Muscle layer of duodenum (tissue), 2 donors: ENCODE measurements at regions not wholly inside any gene's neighbourhood (a gene's known extent, or its start where the extent isn't known, plus 50 kb on each side); places are given as distances from the start of the nearest gene placed in this dataset.

Source experiments
- H3K27ac ChIP-seq: one replicate; pipeline ENCODE4 v1.7.0; 2013; ENCODE audit warnings: mild to moderate bottlenecking, low read length
- H3K27me3 ChIP-seq: one replicate; pipeline ENCODE4 v1.7.0; 2013; ENCODE audit warnings: low read depth, mild to moderate bottlenecking, control low read depth, low read length
- H3K36me3 ChIP-seq, 2 donors: one replicate each; pipeline ENCODE4 v1.7.0; 2013; ENCODE audit warnings: low read length in 2 of 2, control low read depth in 1 of 2, mild to moderate bottlenecking in 1 of 2; ENCODE audit not compliant: insufficient read depth in 2 of 2, control insufficient read depth in 1 of 2
- H3K4me1 ChIP-seq, 2 donors: one replicate each; pipeline ENCODE4 v1.7.0; 2013; ENCODE audit warnings: low read length in 2 of 2, mild to moderate bottlenecking in 2 of 2, control low read depth in 1 of 2, moderate library complexity in 1 of 2; ENCODE audit not compliant: insufficient read depth in 2 of 2, control insufficient read depth in 1 of 2
- H3K4me3 ChIP-seq, 2 donors: one replicate each; pipeline ENCODE4 v1.7.0; 2013; ENCODE audit warnings: low read length in 2 of 2, low read depth in 1 of 2, mild to moderate bottlenecking in 1 of 2
- H3K9me3 ChIP-seq, 2 donors: one replicate each; pipeline ENCODE4 v1.7.0; 2013; ENCODE audit warnings: low read length in 2 of 2, control low read depth in 1 of 2, mild to moderate bottlenecking in 1 of 2; ENCODE audit not compliant: control insufficient read depth in 1 of 2
- donor health status: healthy.

- Histone ChIP-seq H3K27ac (no peak overlapping the region), H3K9me3 (peaks cover 0 to 12% of the 10 kb centered on the region in 2 donors), H3K36me3 (no peaks in the 10 kb centered on the region), H3K4me3 (no peak overlapping the region), H3K27me3 (no peaks in the 10 kb centered on the region), H3K4me1 (no peaks in the 10 kb centered on the region)
Measured at GRCh38 chr18:67742525-67742924, 226.0 kb upstream of the DSEL start.

- no peaks in the 10 kb centered on the region for H3K27me3 ChIP-seq
- H3K4me1 ChIP-seq = no peaks in the 10 kb centered on the region
- no peak overlapping the region for H3K4me3 ChIP-seq
- H3K36me3 ChIP-seq = no peaks in the 10 kb centered on the region
- no peak overlapping the region for H3K27ac ChIP-seq
- H3K9me3 ChIP-seq = no peaks in the 10 kb centered on the region
Measured at GRCh38 chr18:67735506-67735905, 219.0 kb upstream of the DSEL start.

- no peaks in the 10 kb centered on the region for H3K9me3 ChIP-seq
- no peaks in the 10 kb centered on the region for H3K4me1 ChIP-seq
- no peak overlapping the region for H3K4me3 ChIP-seq
- H3K27me3 ChIP-seq = no peaks in the 10 kb centered on the region
- H3K36me3 ChIP-seq = no peaks in the 10 kb centered on the region
- H3K27ac ChIP-seq = no peak overlapping the region
Measured at GRCh38 chr18:67733088-67733487, 216.6 kb upstream of the DSEL start.

GRCh38 chr18:67731851-67732250 lies 215.3 kb upstream of the DSEL start:
- Histone ChIP-seq H3K4me1 (no peaks in the 10 kb centered on the region), H3K9me3 (no peaks in the 10 kb centered on the region), H3K27me3 (no peaks in the 10 kb centered on the region), H3K36me3 (no peaks in the 10 kb centered on the region), H3K4me3 (no peak overlapping the region), H3K27ac (no peak overlapping the region)

GRCh38 chr18:67730886-67731285 lies 214.4 kb upstream of the DSEL start:
- no peak overlapping the region for H3K27ac ChIP-seq
- no peaks in the 10 kb centered on the region for H3K9me3 ChIP-seq
- H3K4me1 ChIP-seq = no peaks in the 10 kb centered on the region
- H3K27me3 ChIP-seq = no peaks in the 10 kb centered on the region
- no peak overlapping the region for H3K4me3 ChIP-seq
- no peaks in the 10 kb centered on the region for H3K36me3 ChIP-seq

- Histone ChIP-seq H3K27me3 (no peaks in the 10 kb centered on the region), H3K4me1 (no peaks in the 10 kb centered on the region), H3K9me3 (no peaks in the 10 kb centered on the region), H3K4me3 (no peak overlapping the region), H3K36me3 (no peaks in the 10 kb centered on the region), H3K27ac (no peak overlapping the region)
Measured at GRCh38 chr18:67728364-67728763, 211.8 kb upstream of the DSEL start.

GRCh38 chr18:67726882-67727281 lies 210.4 kb upstream of the DSEL start:
- no peaks in the 10 kb centered on the region for H3K4me1 ChIP-seq
- H3K27ac ChIP-seq = no peak overlapping the region
- H3K9me3 ChIP-seq = no peaks in the 10 kb centered on the region
- H3K4me3 ChIP-seq = no peak overlapping the region
- no peaks in the 10 kb centered on the region for H3K27me3 ChIP-seq
- no peaks in the 10 kb centered on the region for H3K36me3 ChIP-seq

GRCh38 chr18:67717800-67718199 lies 201.3 kb upstream of the DSEL start:
- Histone ChIP-seq H3K27ac (no peak overlapping the region), H3K27me3 (no peaks in the 10 kb centered on the region), H3K4me3 (no peak overlapping the region), H3K9me3 (no peaks in the 10 kb centered on the region), H3K36me3 (no peaks in the 10 kb centered on the region), H3K4me1 (no peaks in the 10 kb centered on the region)

GRCh38 chr18:67715567-67715966 lies 199.0 kb upstream of the DSEL start:
- H3K27ac ChIP-seq = no peak overlapping the region
- H3K36me3 ChIP-seq = no peaks in the 10 kb centered on the region
- no peak overlapping the region for H3K4me3 ChIP-seq
- H3K27me3 ChIP-seq = no peaks in the 10 kb centered on the region
- no peaks in the 10 kb centered on the region for H3K4me1 ChIP-seq
- H3K9me3 ChIP-seq = no peaks in the 10 kb centered on the region

GRCh38 chr18:67710639-67711038 lies 194.1 kb upstream of the DSEL start:
- no peak overlapping the region for H3K4me3 ChIP-seq
- H3K27me3 ChIP-seq = no peaks in the 10 kb centered on the region
- no peaks in the 10 kb centered on the region for H3K9me3 ChIP-seq
- H3K27ac ChIP-seq = no peak overlapping the region
- no peaks in the 10 kb centered on the region for H3K4me1 ChIP-seq
- no peaks in the 10 kb centered on the region for H3K36me3 ChIP-seq

- Histone ChIP-seq H3K36me3 (no peaks in the 10 kb centered on the region), H3K27ac (no peak overlapping the region), H3K4me1 (no peaks in the 10 kb centered on the region), H3K4me3 (no peak overlapping the region), H3K27me3 (no peaks in the 10 kb centered on the region), H3K9me3 (no peaks in the 10 kb centered on the region)
Measured at GRCh38 chr18:67705748-67706147, 189.2 kb upstream of the DSEL start.

- Histone ChIP-seq H3K4me1 (no peaks in the 10 kb centered on the region), H3K4me3 (no peak overlapping the region), H3K36me3 (no peaks in the 10 kb centered on the region), H3K27me3 (no peaks in the 10 kb centered on the region), H3K27ac (no peak overlapping the region), H3K9me3 (no peaks in the 10 kb centered on the region)
Measured at GRCh38 chr18:67695684-67696083, 179.2 kb upstream of the DSEL start.
